ENCODE measurements at regions not wholly inside any gene's neighbourhood (a gene's known extent, or its start where the extent isn't known, plus 50 kb on each side); places are given as distances from the start of the nearest gene placed in this dataset.

DNA sequence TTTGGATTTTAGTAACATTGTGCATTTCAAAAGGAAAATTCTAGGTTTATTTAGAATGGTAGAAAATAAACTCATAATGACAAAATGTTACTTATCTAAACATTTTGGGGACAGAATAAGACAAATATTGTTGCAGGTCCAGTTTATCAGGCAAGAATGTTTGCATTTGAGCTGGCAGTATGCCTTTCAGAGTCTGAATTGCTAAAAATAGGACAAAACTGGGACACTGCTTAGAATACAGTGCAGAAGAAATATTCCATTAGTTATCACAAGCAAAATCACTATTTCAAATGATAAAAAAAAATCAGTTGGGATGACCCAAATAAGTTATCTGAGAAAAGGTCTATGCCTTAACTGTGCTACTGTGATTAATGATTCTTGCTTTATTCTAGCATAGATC lies 870.3 kb upstream of the MIR17HG start:
- Histone ChIP-seq H3K27me3 (no peaks in the 10 kb centered on the region), H3K27ac (no peak overlapping the region), H3K36me3 (no peaks in the 10 kb centered on the region), H3K9me3 (peaks cover 0 to 21% (median 5%) of the 10 kb centered on the region in 11 donors), H3K4me3 (no peak overlapping the region), H3K4me1 (peaks cover 0 to 4% (median 0%) of the 10 kb centered on the region in 9 donors)
- TF ChIP-seq, protein P1, sequence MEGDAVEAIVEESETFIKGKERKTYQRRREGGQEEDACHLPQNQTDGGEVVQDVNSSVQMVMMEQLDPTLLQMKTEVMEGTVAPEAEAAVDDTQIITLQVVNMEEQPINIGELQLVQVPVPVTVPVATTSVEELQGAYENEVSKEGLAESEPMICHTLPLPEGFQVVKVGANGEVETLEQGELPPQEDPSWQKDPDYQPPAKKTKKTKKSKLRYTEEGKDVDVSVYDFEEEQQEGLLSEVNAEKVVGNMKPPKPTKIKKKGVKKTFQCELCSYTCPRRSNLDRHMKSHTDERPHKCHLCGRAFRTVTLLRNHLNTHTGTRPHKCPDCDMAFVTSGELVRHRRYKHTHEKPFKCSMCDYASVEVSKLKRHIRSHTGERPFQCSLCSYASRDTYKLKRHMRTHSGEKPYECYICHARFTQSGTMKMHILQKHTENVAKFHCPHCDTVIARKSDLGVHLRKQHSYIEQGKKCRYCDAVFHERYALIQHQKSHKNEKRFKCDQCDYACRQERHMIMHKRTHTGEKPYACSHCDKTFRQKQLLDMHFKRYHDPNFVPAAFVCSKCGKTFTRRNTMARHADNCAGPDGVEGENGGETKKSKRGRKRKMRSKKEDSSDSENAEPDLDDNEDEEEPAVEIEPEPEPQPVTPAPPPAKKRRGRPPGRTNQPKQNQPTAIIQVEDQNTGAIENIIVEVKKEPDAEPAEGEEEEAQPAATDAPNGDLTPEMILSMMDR (IDR thresholded peaks at IDR 0.05), result no peak
- DNase-seq (no peak), ATAC-seq (no peak)
- intact Hi-C loops (cut with DNase I), result no loop called here

- no peaks in the 10 kb centered on the region for H3K36me3 ChIP-seq
- peaks cover 0 to 12% (median 0%) of the 10 kb centered on the region in 9 donors for H3K4me1 ChIP-seq
- intact Hi-C loops (cut with DNase I), result no loop called here
- ATAC-seq (no peak), DNase-seq (no peak)
- no peak overlapping the region for H3K4me3 ChIP-seq
- 90 to 91% methylated on average over 1 of the region's 1 CpG for whole genome bisulfite sequencing, 2 donors
- TF ChIP-seq, protein P1 (IDR thresholded peaks at IDR 0.05), result no peak
- H3K27me3 ChIP-seq, result no peaks in the 10 kb centered on the region
- peaks cover 0 to 13% (median 0%) of the 10 kb centered on the region in 11 donors for H3K9me3 ChIP-seq
- H3K27ac ChIP-seq, result no peak overlapping the region
Measured at GRCh38 chr13:90483906-90484305, 863.6 kb upstream of the MIR17HG start.

- no peaks in the 10 kb centered on the region for H3K36me3 ChIP-seq
- peaks cover 0 to 12% (median 0%) of the 10 kb centered on the region in 9 donors for H3K4me1 ChIP-seq
- TF ChIP-seq, protein P1 (IDR thresholded peaks at IDR 0.05), result no peak
- peak in 1 of 8 donors; percentile 78 for ATAC-seq
- no peak for DNase-seq
- H3K9me3 ChIP-seq, result peaks cover 0 to 13% (median 0%) of the 10 kb centered on the region in 11 donors
- H3K27me3 ChIP-seq, result no peaks in the 10 kb centered on the region
- intact Hi-C loops (cut with DNase I), result no loop called here
- H3K27ac ChIP-seq, result no peak overlapping the region
- no peak overlapping the region for H3K4me3 ChIP-seq
Measured at GRCh38 chr13:90485436-90485835, 862.1 kb upstream of the MIR17HG start.

GRCh38 chr13:90492872-90493271 lies 854.6 kb upstream of the MIR17HG start:
- TF ChIP-seq, protein P1 (IDR thresholded peaks at IDR 0.05), result no peak
- 80 to 91% methylated on average over 2 of the region's 2 CpGs for WGBS, 2 donors

More at GRCh38 chr13:90492872-90493271, 854.6 kb upstream of the MIR17HG start:
- no peaks in the 10 kb centered on the region for H3K36me3 ChIP-seq
- ATAC-seq (no peak), DNase-seq (no peak)
- no peak overlapping the region for H3K27ac ChIP-seq
- H3K4me3 ChIP-seq, result no peak overlapping the region
- H3K9me3 ChIP-seq, result peaks cover 0 to 47% (median 16%) of the 10 kb centered on the region in 11 donors
- H3K4me1 ChIP-seq, result no peaks in the 10 kb centered on the region
- intact Hi-C loops (cut with DNase I), result no loop called here
- no peaks in the 10 kb centered on the region for H3K27me3 ChIP-seq

Measured in heart right ventricle (tissue), 16 donors.